Neural cell (in vitro differentiated cells): ENCODE measurements at regions not wholly inside any gene's neighbourhood (a gene's known extent, or its start where the extent isn't known, plus 50 kb on each side); places are given as distances from the start of the nearest gene placed in this dataset.

Experiments used
- H2AFZ ChIP-seq: fragments of 200-600, 300-800 bp; sonication (generic), shearing (Covaris generic); 2 replicates; pipeline ENCODE4 v1.6.0; 2014; ENCODE audit warnings: low read depth, mild to moderate bottlenecking, antibody characterized with exemption, low read length, moderate library complexity
- H3F3A ChIP-seq: fragments of 200-600 bp; shearing (Covaris generic); 2 replicates; pipeline ENCODE4 v1.6.1; 2016; ENCODE audit warnings: mild to moderate bottlenecking, moderate library complexity, mixed read lengths, antibody characterized with exemption, low read length; ENCODE audit not compliant: insufficient read depth, poor library complexity, severe bottlenecking
- H3K27ac ChIP-seq: fragments of 200-600, 300-800 bp; sonication (generic), shearing (Covaris generic); 2 replicates; pipeline ENCODE4 v1.5.1; 2014; ENCODE audit warnings: mild to moderate bottlenecking, low read length, moderate library complexity
- H3K27me3 ChIP-seq: fragments of 300-800, 200-600 bp; sonication (generic), shearing (Covaris generic); 2 replicates; pipeline ENCODE4 v1.6.0; 2014; ENCODE audit warnings: mild to moderate bottlenecking, low read depth, low read length, moderate library complexity; ENCODE audit not compliant: insufficient read depth
- H3K36me3 ChIP-seq: fragments of 300-800, 200-600 bp; sonication (generic), shearing (Covaris generic); 2 replicates; pipeline ENCODE4 v1.5.1; 2014; ENCODE audit warnings: mild to moderate bottlenecking, antibody characterized with exemption, low read length, moderate library complexity; ENCODE audit not compliant: insufficient read depth
- H3K4me2 ChIP-seq: fragments of 300-800, 200-600 bp; sonication (generic), shearing (Covaris generic); 2 replicates; pipeline ENCODE4 v1.6.0; 2014; ENCODE audit warnings: mild to moderate bottlenecking, low read length
- H3K4me3 ChIP-seq: fragments of 300-800, 200-600 bp; sonication (generic), shearing (Covaris generic); 2 replicates; pipeline ENCODE4 v1.5.1; 2014; ENCODE audit warnings: mild to moderate bottlenecking, low read length, moderate library complexity
- H3K79me2 ChIP-seq: fragments of 200-600 bp; shearing (Covaris generic); replicated peaks from 2 replicates; pipeline ENCODE4 v1.6.0; 2014; ENCODE audit warnings: mild to moderate bottlenecking, low read length, moderate library complexity; ENCODE audit not compliant: insufficient read depth
- H3K9ac ChIP-seq: fragments of 300-800, 200-600 bp; sonication (generic), shearing (Covaris generic); 2 replicates; pipeline ENCODE4 v1.6.1; 2016; ENCODE audit warnings: mild to moderate bottlenecking, low read length, mixed read lengths
- H3K9me2 ChIP-seq: fragments of 200-600 bp; shearing (Covaris generic); 2 replicates; pipeline ENCODE4 v1.6.1; 2016; ENCODE audit warnings: mild to moderate bottlenecking, low read length, mixed read lengths; ENCODE audit not compliant: insufficient read depth
- H3K9me3 ChIP-seq: fragments of 200-600, 300-800 bp; sonication (generic), shearing (Covaris generic); 2 replicates; pipeline ENCODE4 v1.6.1; 2016; ENCODE audit warnings: mild to moderate bottlenecking, mixed run types, low read length, moderate library complexity, mixed read lengths
- H4K20me1 ChIP-seq: fragments of 200-600 bp; shearing (Covaris generic); 2 replicates; pipeline ENCODE4 v1.6.1; 2016; ENCODE audit warnings: mild to moderate bottlenecking, mixed run types; ENCODE audit not compliant: insufficient read depth
- CTCF ChIP-seq: fragments of 450-650 bp; IDR thresholded peaks from 2 replicates; pipeline ENCODE4 v1.5.1; 2014; ENCODE audit warnings: antibody characterized with exemption, mild to moderate bottlenecking, moderate library complexity; ENCODE audit not compliant: poor library complexity, severe bottlenecking
- EP300 ChIP-seq: fragments of 450-650 bp; conservative IDR thresholded peaks from 2 replicates; pipeline ENCODE4 v1.6.1; 2014; ENCODE audit warnings: antibody characterized with exemption, mild to moderate bottlenecking, moderate library complexity; ENCODE audit not compliant: poor library complexity, severe bottlenecking
- EZH2 ChIP-seq: fragments of 200-600, 300-800 bp; shearing (Covaris generic), sonication (generic); IDR thresholded peaks from 2 replicates; pipeline ENCODE4 v1.6.1; 2014; ENCODE audit warnings: antibody characterized with exemption, low read length, borderline replicate concordance, mild to moderate bottlenecking; ENCODE audit not compliant: insufficient read depth, poor library complexity, severe bottlenecking
- MXI1 ChIP-seq: fragments of 450-650 bp; conservative IDR thresholded peaks from 2 replicates; pipeline ENCODE4 v1.6.1; 2014; ENCODE audit warnings: antibody characterized with exemption, mild to moderate bottlenecking; ENCODE audit not compliant: poor library complexity, severe bottlenecking
- POLR2AphosphoS5 ChIP-seq: IDR thresholded peaks from 2 replicates; pipeline ENCODE4 v1.6.1; 2012
- RAD21 ChIP-seq: fragments of 450-650 bp; conservative IDR thresholded peaks from 2 replicates; pipeline ENCODE4 v1.6.1; 2014; ENCODE audit warnings: antibody characterized with exemption, mild to moderate bottlenecking, moderate library complexity
- REST ChIP-seq: IDR thresholded peaks from 2 replicates; pipeline ENCODE4 v1.6.1; 2012; ENCODE audit warnings: borderline replicate concordance
- SMC3 ChIP-seq: fragments of 450-650 bp; conservative IDR thresholded peaks from 2 replicates; pipeline ENCODE4 v1.6.1; 2014; ENCODE audit warnings: antibody characterized with exemption, mild to moderate bottlenecking, moderate library complexity; ENCODE audit not compliant: poor library complexity
- TAF1 ChIP-seq: IDR thresholded peaks from 2 replicates; pipeline ENCODE4 v1.6.1; 2012; ENCODE audit warnings: low read depth

GRCh38 chr20:6852478-6852877 lies 85.0 kb downstream of the BMP2 start:
- Histone ChIP-seq H3K4me3 (no peak overlapping the region), H3K4me2 (no peak overlapping the region), H3K9me3 (no peaks in the 10 kb centered on the region), H2AFZ (no peak overlapping the region), H3K36me3 (no peaks in the 10 kb centered on the region), H3K79me2 (no peaks in the 10 kb centered on the region), H3K27ac (no peak overlapping the region), H3K9ac (no peak overlapping the region), H4K20me1 (no peaks in the 10 kb centered on the region), H3K9me2 (no peaks in the 10 kb centered on the region), H3F3A (no peaks in the 10 kb centered on the region), H3K27me3 (peaks cover 6% of the 10 kb centered on the region)
- TF ChIP-seq EZH2 (no peak), CTCF (no peak), MXI1 (no peak), EP300 (no peak)

GRCh38 chr20:6855104-6855503 lies 87.6 kb downstream of the BMP2 start:
- H3K27me3 ChIP-seq, result peaks cover 24% of the 10 kb centered on the region
- H3K27ac ChIP-seq, result no peak overlapping the region
- no peaks in the 10 kb centered on the region for H3K9me3 ChIP-seq
- no peaks in the 10 kb centered on the region for H3K79me2 ChIP-seq
- no peaks in the 10 kb centered on the region for H3K36me3 ChIP-seq
- no peaks in the 10 kb centered on the region for H4K20me1 ChIP-seq
- H3K9ac ChIP-seq, result no peak overlapping the region
- no peak overlapping the region for H3K4me2 ChIP-seq
- H3F3A ChIP-seq, result no peaks in the 10 kb centered on the region
- H3K9me2 ChIP-seq, result no peaks in the 10 kb centered on the region
- H3K4me3 ChIP-seq, result no peak overlapping the region
- TF ChIP-seq CTCF (no peak), RAD21 (no peak), EP300 (no peak), POLR2AphosphoS5 (no peak), MXI1 (no peak)
- H2AFZ ChIP-seq, result no peak overlapping the region

GRCh38 chr20:6855796-6856195 lies 88.3 kb downstream of the BMP2 start:
- TF ChIP-seq EZH2, result no peak
- TF ChIP-seq REST, result no peak
- TF ChIP-seq MXI1, result no peak
- no peak for TF ChIP-seq RAD21
- no peak for TF ChIP-seq CTCF
- TF ChIP-seq EP300, result no peak
- no peak for TF ChIP-seq POLR2AphosphoS5
- no peak for TF ChIP-seq SMC3
- TF ChIP-seq TAF1, result no peak
- H4K20me1 ChIP-seq, result no peaks in the 10 kb centered on the region
- H3K27ac ChIP-seq, result no peak overlapping the region
- H3F3A ChIP-seq, result no peaks in the 10 kb centered on the region
- no peaks in the 10 kb centered on the region for H3K36me3 ChIP-seq
- no peak overlapping the region for H3K9ac ChIP-seq
- H3K79me2 ChIP-seq, result no peaks in the 10 kb centered on the region
- H2AFZ ChIP-seq, result no peak overlapping the region
- no peaks in the 10 kb centered on the region for H3K9me3 ChIP-seq
- no peaks in the 10 kb centered on the region for H3K9me2 ChIP-seq
- peaks cover 31% of the 10 kb centered on the region for H3K27me3 ChIP-seq
- no peak overlapping the region for H3K4me2 ChIP-seq
- no peak overlapping the region for H3K4me3 ChIP-seq
